ENCODE measurements at regions not wholly inside any gene's neighbourhood (a gene's known extent, or its start where the extent isn't known, plus 50 kb on each side); places are given as distances from the start of the nearest gene placed in this dataset.

DNA sequence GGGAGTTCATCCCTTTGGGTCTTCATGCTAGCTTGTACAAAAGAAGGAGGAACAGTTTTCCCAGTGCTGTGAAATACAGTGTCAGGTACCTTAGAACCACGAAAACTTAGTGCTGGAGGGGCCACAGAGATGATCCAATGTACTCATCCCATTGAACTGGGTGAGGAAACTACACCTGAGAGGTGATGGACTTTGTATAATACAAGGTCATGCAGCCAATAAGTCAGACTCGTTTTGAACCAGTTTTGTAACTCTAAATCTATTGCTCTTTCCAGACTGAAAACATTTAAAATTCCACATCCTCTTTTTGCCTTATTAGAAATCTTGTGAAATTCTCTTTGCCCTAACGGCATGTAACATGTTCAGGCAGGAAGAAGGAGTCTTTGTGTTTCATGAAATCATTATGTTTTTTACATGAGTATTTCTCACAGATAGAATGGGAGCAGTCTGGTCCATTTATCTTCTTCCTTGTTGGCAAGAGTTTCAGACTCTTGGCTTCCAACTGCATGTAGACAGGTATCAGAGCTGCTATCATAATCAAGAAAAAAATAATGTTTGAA lies 146.8 kb upstream of the FBXL7 start:
- H3K27me3 ChIP-seq (replicated peaks; ENCODE audit: insufficient read depth) = no peaks in the 10 kb centered on the region
- peak; percentile 58 for TF ChIP-seq POLR2AphosphoS5 (IDR thresholded peaks at IDR 0.05)
- TF ChIP-seq CTCF (IDR thresholded peaks at IDR 0.05) = no peak
- peak; percentile 9 for DNase-seq (ENCODE audit: low spot score)
- no peaks in the 10 kb centered on the region for H3K36me3 ChIP-seq
- H3K4me3 ChIP-seq = no peak overlapping the region
- H3K9me3 ChIP-seq = no peaks in the 10 kb centered on the region
- peaks cover 3% of the 10 kb centered on the region for H3K4me1 ChIP-seq (replicated peaks)
- intact Hi-C loops (cut with DNase I) = no loop called here
- WGBS = 48% methylated on average over 3 of the region's 3 CpGs
- H3K27ac ChIP-seq = no peak overlapping the region

- no peak for TF ChIP-seq POLR2A (IDR thresholded peaks at IDR 0.05)
- TF ChIP-seq CTCF (IDR thresholded peaks at IDR 0.05) = no peak
- TF ChIP-seq POLR2AphosphoS5 (IDR thresholded peaks at IDR 0.05) = no peak
- no peak for DNase-seq (ENCODE audit: low spot score)
- no peaks in the 10 kb centered on the region for H3K36me3 ChIP-seq
- no peaks in the 10 kb centered on the region for H3K9me3 ChIP-seq
- H3K27ac ChIP-seq = no peak overlapping the region
- 76% methylated on average over 1 of the region's 1 CpG for whole genome bisulfite sequencing
- intact Hi-C loops (cut with DNase I) = no loop called here
- no peaks in the 10 kb centered on the region for H3K27me3 ChIP-seq (replicated peaks; ENCODE audit: insufficient read depth)
- H3K4me1 ChIP-seq (replicated peaks) = no peaks in the 10 kb centered on the region
- H3K4me3 ChIP-seq = no peak overlapping the region
Observed at GRCh38 chr5:15350614-15351013, 149.4 kb upstream of the FBXL7 start.

DNA sequence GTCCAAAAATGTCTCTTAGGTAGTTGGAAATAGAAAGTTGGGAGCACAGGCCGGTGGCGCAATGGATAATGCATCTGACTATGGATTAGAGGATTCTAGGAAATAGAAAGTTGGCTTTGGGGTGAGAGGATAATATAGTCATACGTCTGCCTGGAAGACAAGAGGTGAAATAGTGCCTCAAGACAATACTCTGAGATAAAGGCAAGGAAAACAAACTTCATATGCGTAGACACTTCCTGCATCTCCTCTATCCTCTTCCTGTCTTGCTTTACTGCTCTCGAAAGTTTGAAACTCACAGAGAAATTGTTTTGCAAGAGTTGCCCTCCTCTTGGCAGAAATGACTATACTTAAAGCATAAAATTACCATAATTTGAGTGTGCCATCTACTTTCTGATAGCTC lies 153.2 kb upstream of the FBXL7 start:
- WGBS = 87% methylated on average over 5 of the region's 5 CpGs
- TF ChIP-seq POLR2AphosphoS5 (IDR thresholded peaks at IDR 0.05) (no peak), CTCF (IDR thresholded peaks at IDR 0.05) (no peak), POLR2A (IDR thresholded peaks at IDR 0.05) (no peak)
- no peak overlapping the region for H3K27ac ChIP-seq

DNA sequence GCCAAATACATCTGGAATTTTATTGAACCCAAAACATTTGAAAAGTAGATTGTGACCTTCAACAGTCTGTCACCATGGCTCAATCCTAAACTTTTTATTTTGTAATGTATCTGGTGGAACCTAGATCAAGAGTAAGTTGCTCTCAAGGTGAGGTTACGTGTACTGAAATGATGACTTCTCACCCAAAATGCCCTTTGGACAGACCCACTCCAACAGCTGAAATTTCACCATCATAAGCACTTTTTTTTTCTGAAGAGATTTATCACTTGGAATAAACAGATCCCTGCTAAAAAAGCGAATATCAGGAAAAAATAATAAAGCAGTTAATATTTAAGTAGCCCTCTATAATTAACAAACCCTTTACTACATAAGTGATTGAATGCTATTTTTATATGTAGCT lies 155.0 kb upstream of the FBXL7 start:
- Histone ChIP-seq H3K4me3 (no peak overlapping the region), H3K36me3 (no peaks in the 10 kb centered on the region), H3K27ac (no peak overlapping the region), H3K4me1 (replicated peaks) (no peaks in the 10 kb centered on the region), H3K27me3 (replicated peaks; ENCODE audit: insufficient read depth) (no peaks in the 10 kb centered on the region), H3K9me3 (no peaks in the 10 kb centered on the region)
- no peak for DNase-seq (ENCODE audit: low spot score)
- 87% methylated on average over 2 of the region's 2 CpGs for WGBS
- intact Hi-C loops (cut with DNase I) = no loop called here
- TF ChIP-seq CTCF (IDR thresholded peaks at IDR 0.05) (no peak), POLR2AphosphoS5 (IDR thresholded peaks at IDR 0.05) (no peak), POLR2A (IDR thresholded peaks at IDR 0.05) (no peak)

More for the DNA sequence above, 153.2 kb upstream of the FBXL7 start:
- intact Hi-C loops (cut with DNase I) = no loop called here
- no peaks in the 10 kb centered on the region for H3K36me3 ChIP-seq
- no peak overlapping the region for H3K4me3 ChIP-seq
- DNase-seq (ENCODE audit: low spot score) = no peak
- no peaks in the 10 kb centered on the region for H3K4me1 ChIP-seq (replicated peaks)
- H3K9me3 ChIP-seq = no peaks in the 10 kb centered on the region
- no peaks in the 10 kb centered on the region for H3K27me3 ChIP-seq (replicated peaks; ENCODE audit: insufficient read depth)

DNA sequence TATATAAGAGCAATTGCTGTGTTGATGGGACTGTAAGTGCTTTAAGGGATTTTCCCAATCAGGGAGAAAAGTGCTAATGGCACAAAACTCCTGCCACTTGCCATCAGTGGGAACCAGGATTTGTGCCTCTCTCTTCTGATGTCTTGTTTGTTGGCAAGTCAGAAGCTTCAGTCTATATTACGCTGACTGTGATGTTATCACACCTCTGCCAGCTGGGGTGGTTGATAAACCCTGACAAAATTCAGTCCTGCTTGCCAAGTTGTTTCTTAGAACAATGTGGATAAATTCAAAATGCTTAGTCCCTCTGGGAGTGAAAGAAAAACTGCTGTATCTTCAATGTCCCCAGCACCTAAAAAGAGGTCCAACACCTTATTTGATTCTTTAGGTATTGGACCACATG lies 161.4 kb upstream of the FBXL7 start:
- intact Hi-C loops (cut with DNase I) = no loop called here
- no peak for DNase-seq (ENCODE audit: low spot score)
- H3K27me3 ChIP-seq (replicated peaks; ENCODE audit: insufficient read depth) = no peaks in the 10 kb centered on the region
- H3K36me3 ChIP-seq = no peaks in the 10 kb centered on the region
- TF ChIP-seq POLR2A (IDR thresholded peaks at IDR 0.05) = no peak
- TF ChIP-seq POLR2AphosphoS5 (IDR thresholded peaks at IDR 0.05) = no peak
- no peak for TF ChIP-seq CTCF (IDR thresholded peaks at IDR 0.05)
- H3K4me3 ChIP-seq = no peak overlapping the region
- no peak overlapping the region for H3K27ac ChIP-seq
- H3K4me1 ChIP-seq (replicated peaks) = no peaks in the 10 kb centered on the region
- H3K9me3 ChIP-seq = no peaks in the 10 kb centered on the region
- WGBS = 40% methylated on average over 1 of the region's 1 CpG
